HEK293 (cell line): ENCODE measurements at regions not wholly inside any gene's neighbourhood (a gene's known extent, or its start where the extent isn't known, plus 50 kb on each side); places are given as distances from the start of the nearest gene placed in this dataset.
"Not testable (repeated sequence)": the region's sequence is repeated elsewhere in the genome, so short reads cannot be mapped to it uniquely, and the experiment has no call there.

Experiments
- CTCF ChIP-seq: fragments of 450-650 bp; formaldehyde crosslinking; IDR thresholded peaks from 2 replicates; pipeline ENCODE4 v1.5.1; 2016; ENCODE audit warnings: missing biosample characterization, missing genetic modification characterization
- RBAK ChIP-seq: fragments of 450-650 bp; formaldehyde crosslinking; IDR thresholded peaks from 2 replicates; pipeline ENCODE4 v1.5.1; 2016; ENCODE audit warnings: missing biosample characterization, missing genetic modification characterization
- TRIM28 ChIP-seq: IDR thresholded peaks from 2 replicates; pipeline ENCODE4 v1.6.1; 2011; ENCODE audit warnings: low read length, control low read depth, borderline replicate concordance
- ZBTB49 ChIP-seq: fragments of 450-650 bp; formaldehyde crosslinking; IDR thresholded peaks from 2 replicates; pipeline ENCODE4 v1.5.1; 2016; ENCODE audit warnings: missing biosample characterization, missing genetic modification characterization, low read depth
- ZEB2 ChIP-seq: fragments of 450-650 bp; formaldehyde crosslinking; IDR thresholded peaks from 2 replicates; pipeline ENCODE4 v1.5.1; 2016; ENCODE audit warnings: missing biosample characterization, missing genetic modification characterization
- ZNF19 ChIP-seq: fragments of 450-650 bp; formaldehyde crosslinking; IDR thresholded peaks from 2 replicates; pipeline ENCODE4; 2016; ENCODE audit warnings: missing biosample characterization, missing genetic modification characterization, low read depth
- ZNF335 ChIP-seq: fragments of 450-650 bp; formaldehyde crosslinking; conservative IDR thresholded peaks from 2 replicates; pipeline ENCODE4 v1.5.1; 2016; ENCODE audit warnings: missing biosample characterization, missing genetic modification characterization
- ZNF645 ChIP-seq: fragments of 450-650 bp; formaldehyde crosslinking; IDR thresholded peaks from 2 replicates; pipeline ENCODE4; 2016; ENCODE audit warnings: missing biosample characterization, missing genetic modification characterization
- ZNF704 ChIP-seq: fragments of 450-650 bp; formaldehyde crosslinking; IDR thresholded peaks from 2 replicates; pipeline ENCODE4 v1.5.1; 2016; ENCODE audit warnings: missing biosample characterization, missing genetic modification characterization
- ZNF747 ChIP-seq: fragments of 450-650 bp; formaldehyde crosslinking; IDR thresholded peaks from 2 replicates; pipeline ENCODE4 v1.5.1; 2016; ENCODE audit warnings: missing biosample characterization, missing genetic modification characterization
- ZSCAN30 ChIP-seq: fragments of 450-650 bp; IDR thresholded peaks from 2 replicates; pipeline ENCODE4 v1.5.1; 2018; ENCODE audit warnings: missing biosample characterization, mild to moderate bottlenecking, missing genetic modification characterization, moderate library complexity

- TF ChIP-seq ZNF747 (tag by site-specific recombination); ZEB2 (tag by site-specific recombination); ZNF704; ZNF335 (tag by site-specific recombination); CTCF (tag by site-specific recombination); RBAK (tag by site-specific recombination); ZBTB49; ZSCAN30 (tag by site-specific recombination); TRIM28; ZNF19 (tag by site-specific recombination); ZNF645: not testable (repeated sequence)
Observed at GRCh38 chr7:65193334-65194058, 180.2 kb upstream of the ZNF92 start.
